ENCODE measurements at regions not wholly inside any gene's neighbourhood (a gene's known extent, or its start where the extent isn't known, plus 50 kb on each side); places are given as distances from the start of the nearest gene placed in this dataset.

GRCh38 chr13:60343978-60344377 is 53.0 kb upstream of the TDRD3 start:
- TF ChIP-seq POLR2AphosphoS5 (IDR thresholded peaks at IDR 0.05; ENCODE audit: low read depth, low read length) (no peak), FOXP2 (optimal IDR thresholded peaks at IDR 0.05; ENCODE audit: borderline replicate concordance, extremely low read depth, extremely low read length, insufficient read depth) (no peak), SIN3A (IDR thresholded peaks at IDR 0.05; ENCODE audit: borderline replicate concordance, insufficient read depth, low read length) (no peak), REST (IDR thresholded peaks at IDR 0.05; ENCODE audit: insufficient read depth in 1 of 2, low read depth in 2 of 2, low read length in 2 of 2) (no peak), TAF1 (IDR thresholded peaks at IDR 0.05; ENCODE audit: borderline replicate concordance, insufficient read depth, low read length) (no peak)

GRCh38 chr13:60347174-60347573 is 49.8 kb upstream of the TDRD3 start:
- TF ChIP-seq TAF1 (IDR thresholded peaks at IDR 0.05; ENCODE audit: borderline replicate concordance, insufficient read depth, low read length) (no peak), SIN3A (IDR thresholded peaks at IDR 0.05; ENCODE audit: borderline replicate concordance, insufficient read depth, low read length) (no peak), REST (IDR thresholded peaks at IDR 0.05; ENCODE audit: insufficient read depth in 1 of 2, low read depth in 2 of 2, low read length in 2 of 2) (no peak), POLR2AphosphoS5 (IDR thresholded peaks at IDR 0.05; ENCODE audit: low read depth, low read length) (no peak), FOXP2 (optimal IDR thresholded peaks at IDR 0.05; ENCODE audit: borderline replicate concordance, extremely low read depth, extremely low read length, insufficient read depth) (no peak)

Data from PFSK-1 (cell line).